Right lobe of liver (tissue), 6 donors: ENCODE measurements at regions not wholly inside any gene's neighbourhood (a gene's known extent, or its start where the extent isn't known, plus 50 kb on each side); places are given as distances from the start of the nearest gene placed in this dataset.

Source experiments
- ATAC-seq, 4 donors: fragments of 200-7000 bp; cut with Tn5 transposase; one replicate each; pipeline ENCODE4 v1.9.1; 2020; ENCODE audit warnings: mild to moderate bottlenecking in 4 of 4, moderate library complexity in 4 of 4
- DNase-seq, 3 donors: peaks; one replicate each; pipeline ENCODE4 v3.0.0-alpha.2; 2020
- H3K27ac ChIP-seq, 3 donors: fragments of 200-600 bp; one replicate each; pipeline ENCODE4 v1.8.0; 2022
- H3K27me3 ChIP-seq, 2 donors: fragments of 200-600 bp; one replicate each; pipeline ENCODE4 v1.8.0; 2022
- H3K36me3 ChIP-seq, 4 donors: fragments of 200-600 bp; sonication (generic) in 1 of 4; one replicate each; pipeline versions ENCODE4 v1.5.1 to v1.8.0; 2017 to 2022; ENCODE audit warnings: control low read depth in 1 of 4
- H3K4me1 ChIP-seq, 4 donors: fragments of 200-600 bp; sonication (generic) in 1 of 4; one replicate each; pipeline versions ENCODE4 v1.5.1 to v1.8.0; 2017 to 2022; ENCODE audit warnings: control low read depth in 1 of 4
- H3K4me3 ChIP-seq, 3 donors: fragments of 200-600 bp; one replicate each; pipeline ENCODE4 v1.8.0; 2022
- H3K9me3 ChIP-seq, 4 donors: fragments of 200-600 bp; sonication (generic) in 1 of 4; one replicate each; pipeline versions ENCODE4 v1.5.1 to v1.8.0; 2017 to 2022; ENCODE audit warnings: control low read depth in 1 of 4
- CTCF ChIP-seq, 4 donors: fragments of 200-600 bp in 3 of 4; fragments of 450-650 bp in 1 of 4; IDR thresholded peaks; one replicate each; pipeline versions ENCODE4 v1.5.1 to v1.8.0; 2016 to 2022; ENCODE audit warnings: antibody characterized with exemption in 4 of 4, mild to moderate bottlenecking in 2 of 4
- POLR2A ChIP-seq: fragments of 450-650 bp; IDR thresholded peaks from one replicate; pipeline ENCODE4 v1.6.1; 2017; ENCODE audit warnings: antibody characterized with exemption, mild to moderate bottlenecking
- WGBS: methylation state at CpG from one replicate; pipeline ENCODE4 v1.1.6; 2018; ENCODE audit warnings: low coverage, low lambda C conversion rate; ENCODE audit not compliant: insufficient coverage; ENCODE audit errors: missing lambda C conversion rate; 5-methylcytosine and 5-hydroxymethylcytosine counted together
- intact Hi-C, 2 donors: fragments of 100-400 bp; cut with DNase I; formaldehyde crosslinking; loops; one replicate each; pipeline versions ENCODE4 v1.11.2 to v1.14.1; 2022
- donor health status: DM: no; HTN: yes; CAD: no.
- donor health status: DM: no; HTN: no; CAD: no.
- donor health status: DM: no; HTN: no; CAD: no.
- donor health status: DM: no; HTN: yes; CAD: no.
- donor health status: DM: no; HTN: yes; CAD: no.

- Histone ChIP-seq H3K27me3 (no peaks in the 10 kb centered on the region), H3K9me3 (no peaks in the 10 kb centered on the region), H3K27ac (no peak overlapping the region), H3K36me3 (no peaks in the 10 kb centered on the region), H3K4me1 (no peaks in the 10 kb centered on the region), H3K4me3 (no peak overlapping the region)
- intact Hi-C loops = no loop called here
- no peak for DNase-seq
- ATAC-seq = no peak
- 49% methylated on average over 3 of the region's 3 CpGs for WGBS
- TF ChIP-seq POLR2A (no peak), CTCF (IDR thresholded peaks at IDR 0.05) (no peak)
Measured at GRCh38 chr1:208562151-208562960, 318.2 kb upstream of the PLXNA2 start.

- Histone ChIP-seq H3K4me3 (no peak overlapping the region), H3K4me1 (no peaks in the 10 kb centered on the region), H3K9me3 (no peaks in the 10 kb centered on the region), H3K36me3 (no peaks in the 10 kb centered on the region), H3K27me3 (no peaks in the 10 kb centered on the region), H3K27ac (no peak overlapping the region)
- DNase-seq (no peak), ATAC-seq (no peak)
- WGBS = 74% methylated on average over 3 of the region's 3 CpGs
- TF ChIP-seq CTCF (IDR thresholded peaks at IDR 0.05) (no peak), POLR2A (no peak)
- intact Hi-C loops = no loop called here
Measured at GRCh38 chr1:208564466-208564865, 320.3 kb upstream of the PLXNA2 start.

- TF ChIP-seq POLR2A (no peak), CTCF (IDR thresholded peaks at IDR 0.05) (no peak)
- intact Hi-C loops = no loop called here
- H3K4me3 ChIP-seq = no peak overlapping the region
- H3K27me3 ChIP-seq = no peaks in the 10 kb centered on the region
- H3K36me3 ChIP-seq = no peaks in the 10 kb centered on the region
- H3K27ac ChIP-seq = no peak overlapping the region
- no peaks in the 10 kb centered on the region for H3K9me3 ChIP-seq
- WGBS = 80% methylated on average over 6 of the region's 6 CpGs
- no peak for ATAC-seq
- H3K4me1 ChIP-seq = no peaks in the 10 kb centered on the region
- DNase-seq = no peak
Measured at GRCh38 chr1:208565756-208566440, 321.7 kb upstream of the PLXNA2 start.

- intact Hi-C loops = no loop called here
- 86% methylated on average over 1 of the region's 1 CpG for WGBS
Measured at GRCh38 chr1:208569181-208569580, 325.0 kb upstream of the PLXNA2 start.

More at GRCh38 chr1:208569181-208569580, 325.0 kb upstream of the PLXNA2 start:
- no peak overlapping the region for H3K4me3 ChIP-seq
- no peak overlapping the region for H3K27ac ChIP-seq
- ATAC-seq = no peak
- no peaks in the 10 kb centered on the region for H3K9me3 ChIP-seq
- TF ChIP-seq CTCF (IDR thresholded peaks at IDR 0.05) = no peak
- TF ChIP-seq POLR2A = no peak
- DNase-seq = no peak
- no peaks in the 10 kb centered on the region for H3K27me3 ChIP-seq
- no peaks in the 10 kb centered on the region for H3K4me1 ChIP-seq
- H3K36me3 ChIP-seq = no peaks in the 10 kb centered on the region
